Endothelial cell of hepatic sinusoid (primary cell): ENCODE measurements at regions not wholly inside any gene's neighbourhood (a gene's known extent, or its start where the extent isn't known, plus 50 kb on each side); places are given as distances from the start of the nearest gene placed in this dataset.

Experiments
- in situ Hi-C: cut with HindIII; loops from 2 replicates; pipeline ENCODE4 v1.10.0; 2017; ENCODE audit warnings: low sequenced_read_pairs

GRCh38 chr16:82252582-82252981, 82.6 kb upstream of the MPHOSPH6 start:
- in situ Hi-C loops: no loop called here

- in situ Hi-C loops: no loop called here
Measured at GRCh38 chr16:82248677-82249076, 78.7 kb upstream of the MPHOSPH6 start.

GRCh38 chr16:82248012-82248656, 78.1 kb upstream of the MPHOSPH6 start:
- in situ Hi-C loops: no loop called here

GRCh38 chr16:82242201-82242600, 72.2 kb upstream of the MPHOSPH6 start:
- in situ Hi-C loops: no loop called here

GRCh38 chr16:82241469-82242052, 71.5 kb upstream of the MPHOSPH6 start:
- in situ Hi-C loops: no loop called here

GRCh38 chr16:82240111-82240510, 70.1 kb upstream of the MPHOSPH6 start:
- in situ Hi-C loops: no loop called here

GRCh38 chr16:82236875-82237274, 66.9 kb upstream of the MPHOSPH6 start:
- in situ Hi-C loops: loop anchor here (10.0 kb wide), 1 partner anchor 342 kb away; no protein-coding TSS in a partner anchor

GRCh38 chr16:82236415-82236814, 66.4 kb upstream of the MPHOSPH6 start:
- in situ Hi-C loops: loop anchor here (10.0 kb wide), 1 partner anchor 342 kb away; no protein-coding TSS in a partner anchor

- in situ Hi-C loops: loop anchor here (10.0 kb wide), 1 partner anchor 338 kb away; no protein-coding TSS in a partner anchor
Measured at GRCh38 chr16:82232806-82233205, 62.8 kb upstream of the MPHOSPH6 start.

- in situ Hi-C loops: loop anchor here (10.0 kb wide), 1 partner anchor 336 kb away; no protein-coding TSS in a partner anchor
Measured at GRCh38 chr16:82231008-82231787, 61.2 kb upstream of the MPHOSPH6 start.

GRCh38 chr16:82229800-82230619, 60.0 kb upstream of the MPHOSPH6 start:
- in situ Hi-C loops: loop anchor here (10.0 kb wide), 1 partner anchor 335 kb away; no protein-coding TSS in a partner anchor

- in situ Hi-C loops: no loop called here
Measured at GRCh38 chr16:82226327-82226726, 56.3 kb upstream of the MPHOSPH6 start.

GRCh38 chr16:82224821-82225220, 54.8 kb upstream of the MPHOSPH6 start:
- in situ Hi-C loops: no loop called here

GRCh38 chr16:82220541-82220940, 50.5 kb upstream of the MPHOSPH6 start:
- in situ Hi-C loops: no loop called here
